Ovary (tissue), 7 donors: ENCODE measurements at regions not wholly inside any gene's neighbourhood (a gene's known extent, or its start where the extent isn't known, plus 50 kb on each side); places are given as distances from the start of the nearest gene placed in this dataset.

Source experiments
- DNase-seq, 5 donors: peaks; one replicate each; pipeline ENCODE4 v3.0.0-alpha.2; 2019 to 2020
- H3K27ac ChIP-seq, 2 donors: fragments of 200-600 bp; one replicate each; pipeline versions ENCODE4 v1.5.1 to v1.8.0; 2019 to 2022
- H3K27me3 ChIP-seq: fragments of 200-600 bp; one replicate; pipeline ENCODE4 v1.8.0; 2022
- H3K36me3 ChIP-seq: fragments of 200-600 bp; sonication (generic); one replicate; pipeline ENCODE4 v1.5.1; 2019
- H3K4me1 ChIP-seq: one replicate; pipeline ENCODE4 v1.8.1; 2013; ENCODE audit warnings: mild to moderate bottlenecking, moderate library complexity; ENCODE audit not compliant: insufficient read depth
- H3K4me3 ChIP-seq: fragments of 200-600 bp; sonication (generic); one replicate; pipeline ENCODE4 v1.5.1; 2017
- H3K9me3 ChIP-seq, 2 donors: fragments of 200-600 bp in 1 of 2; sonication (generic) in 1 of 2; one replicate each; pipeline versions ENCODE4 v1.5.1 to v1.8.1; 2013 to 2019; ENCODE audit warnings: mild to moderate bottlenecking in 1 of 2, moderate library complexity in 1 of 2
- CTCF ChIP-seq, 3 donors: fragments of 450-650 bp in 2 of 3; fragments of 200-600 bp in 1 of 3; IDR thresholded peaks; one replicate each; pipeline versions ENCODE4 v1.5.1 to v1.8.0; 2016 to 2022; ENCODE audit warnings: antibody characterized with exemption in 3 of 3, mild to moderate bottlenecking in 1 of 3
- EP300 ChIP-seq: sonication (generic); formaldehyde crosslinking; IDR thresholded peaks from one replicate; pipeline ENCODE4 v1.6.1; 2017; ENCODE audit warnings: antibody characterized with exemption
- POLR2A ChIP-seq: fragments of 450-650 bp; IDR thresholded peaks from one replicate; pipeline ENCODE4 v1.6.1; 2017; ENCODE audit warnings: antibody characterized with exemption, mild to moderate bottlenecking, moderate library complexity
- WGBS, 3 donors: extraction: QIAGEN DNeasy Blood & Tissue Kit in 1 of 3; methylation state at CpG; one replicate each; pipeline versions ENCODE4 v1.1.5 to v1.1.7; 2013 to 2017; 5-methylcytosine and 5-hydroxymethylcytosine counted together
- intact Hi-C, 4 donors: fragments of 100-400 bp; cut with DNase I; formaldehyde crosslinking; loops; one replicate each; pipeline versions ENCODE4 v1.11.0 to v1.15.1; 2022 to 2023
- donor health status: DM: no; HTN: no; CAD: no; lungs with moderate emphysema.
- donor health status: DM: no; HTN: no; CAD: no.
- donor health status: Bipolar disorder and iron deficiency.
- donor health status: DM: no; HTN: no; CAD: no.
- donor health status: DM: yes; HTN: yes; CAD: no.

GRCh38 chr17:27398691-27399090 is 57.6 kb upstream of the KSR1 start:
- Histone ChIP-seq H3K27me3 (no peaks in the 10 kb centered on the region), H3K4me3 (no peak overlapping the region), H3K27ac (no peak overlapping the region), H3K4me1 (no peaks in the 10 kb centered on the region), H3K9me3 (no peaks in the 10 kb centered on the region), H3K36me3 (no peaks in the 10 kb centered on the region)
- TF ChIP-seq POLR2A (no peak), EP300 (no peak), CTCF (IDR thresholded peaks at IDR 0.05) (no peak)
- intact Hi-C loops: no loop called here
- no peak for DNase-seq
- 44 to 58% (median 45%) methylated on average over 2 of the region's 2 CpGs for WGBS, 3 donors

- Histone ChIP-seq H3K27ac (no peak overlapping the region), H3K36me3 (no peaks in the 10 kb centered on the region), H3K4me1 (no peaks in the 10 kb centered on the region), H3K9me3 (no peaks in the 10 kb centered on the region), H3K27me3 (no peaks in the 10 kb centered on the region), H3K4me3 (no peak overlapping the region)
- TF ChIP-seq POLR2A: no peak
- TF ChIP-seq EP300: no peak
- no peak for TF ChIP-seq CTCF (IDR thresholded peaks at IDR 0.05)
- intact Hi-C loops: no loop called here
- 87 to 94% (median 92%) methylated on average over 6 of the region's 6 CpGs for WGBS, 3 donors
- DNase-seq: no peak
These were observed 55.3 kb upstream of the KSR1 start for GRCh38 chr17:27400991-27401390.

GRCh38 chr17:27402943-27403342 is 53.3 kb upstream of the KSR1 start:
- intact Hi-C loops: no loop called here
- 75 to 80% (median 77%) methylated on average over 5 of the region's 5 CpGs for WGBS, 3 donors
- TF ChIP-seq EP300: no peak
- no peaks in the 10 kb centered on the region for H3K36me3 ChIP-seq
- H3K9me3 ChIP-seq: no peaks in the 10 kb centered on the region
- DNase-seq: no peak
- no peaks in the 10 kb centered on the region for H3K4me1 ChIP-seq
- no peaks in the 10 kb centered on the region for H3K27me3 ChIP-seq
- no peak overlapping the region for H3K4me3 ChIP-seq
- no peak overlapping the region for H3K27ac ChIP-seq

- Histone ChIP-seq H3K4me3 (no peak overlapping the region), H3K9me3 (no peaks in the 10 kb centered on the region), H3K4me1 (no peaks in the 10 kb centered on the region), H3K27me3 (no peaks in the 10 kb centered on the region), H3K27ac (no peak overlapping the region), H3K36me3 (no peaks in the 10 kb centered on the region)
- TF ChIP-seq POLR2A: no peak
- TF ChIP-seq CTCF (IDR thresholded peaks at IDR 0.05): no peak
- no peak for TF ChIP-seq EP300
- 87 to 88% (median 87%) methylated on average over 7 of the region's 7 CpGs for WGBS, 3 donors
- intact Hi-C loops: no loop called here
- DNase-seq: no peak
These were observed 52.7 kb upstream of the KSR1 start for GRCh38 chr17:27403480-27404005.

- no peak for TF ChIP-seq EP300
- TF ChIP-seq POLR2A: no peak
- no peak for TF ChIP-seq CTCF (IDR thresholded peaks at IDR 0.05)
- Histone ChIP-seq H3K4me3 (no peak overlapping the region), H3K27me3 (no peaks in the 10 kb centered on the region), H3K36me3 (no peaks in the 10 kb centered on the region), H3K9me3 (no peaks in the 10 kb centered on the region), H3K4me1 (no peaks in the 10 kb centered on the region), H3K27ac (no peak overlapping the region)
- DNase-seq: no peak
- intact Hi-C loops: no loop called here
These were observed 51.6 kb upstream of the KSR1 start for GRCh38 chr17:27404676-27405075.
